ENCODE measurements at regions not wholly inside any gene's neighbourhood (a gene's known extent, or its start where the extent isn't known, plus 50 kb on each side); places are given as distances from the start of the nearest gene placed in this dataset.
"Not testable (repeated sequence)": the region's sequence is repeated elsewhere in the genome, so short reads cannot be mapped to it uniquely, and the experiment has no call there.

GRCh38 chrX:69062493-69062892 is 102.8 kb downstream of the PJA1 start:
- H3K4me1 ChIP-seq (ENCODE audit: control insufficient read depth in 3 of 3, insufficient read depth in 2 of 3, low read depth in 1 of 3, low read length in 2 of 3), result peaks cover 0 to 4% (median 0%) of the 10 kb centered on the region in 3 donors
- no peak overlapping the region for H3K4me3 ChIP-seq (ENCODE audit: low read depth in 1 of 3, low read length in 3 of 3)
- WGBS, 3 donors, result 55 to 81% (median 75%) methylated on average over 3 to 4 of the region's 4 CpGs
- H3K27ac ChIP-seq (ENCODE audit: low read depth in 1 of 3, low read length in 2 of 3), result no peak overlapping the region
- DNase-seq (no peak), FAIRE-seq (no peak)
- peaks cover 0 to 7% of the 10 kb centered on the region in 2 donors for H3K9me3 ChIP-seq (ENCODE audit: control insufficient read depth in 2 of 2, insufficient read depth in 1 of 2, low read depth in 1 of 2, low read length in 1 of 2)
- no peaks in the 10 kb centered on the region for H3K27me3 ChIP-seq (ENCODE audit: control insufficient read depth in 3 of 3, insufficient read depth in 3 of 3, low read length in 3 of 3)
- no peaks in the 10 kb centered on the region for H3K36me3 ChIP-seq (ENCODE audit: control insufficient read depth in 3 of 3, insufficient read depth in 2 of 3, low read depth in 1 of 3, low read length in 3 of 3)

GRCh38 chrX:69060631-69061408 is 104.4 kb downstream of the PJA1 start:
- Histone ChIP-seq H3K4me3 (ENCODE audit: low read depth in 1 of 3, low read length in 3 of 3) (no peak overlapping the region), H3K27ac (ENCODE audit: low read depth in 1 of 3, low read length in 2 of 3) (no peak overlapping the region), H3K4me1 (ENCODE audit: control insufficient read depth in 3 of 3, insufficient read depth in 2 of 3, low read depth in 1 of 3, low read length in 2 of 3) (peaks cover 0 to 3% (median 0%) of the 10 kb centered on the region in 3 donors), H3K9me3 (ENCODE audit: control insufficient read depth in 2 of 2, insufficient read depth in 1 of 2, low read depth in 1 of 2, low read length in 1 of 2) (peaks cover 0 to 7% of the 10 kb centered on the region in 2 donors), H3K36me3 (ENCODE audit: control insufficient read depth in 3 of 3, insufficient read depth in 2 of 3, low read depth in 1 of 3, low read length in 3 of 3) (no peaks in the 10 kb centered on the region), H3K27me3 (ENCODE audit: control insufficient read depth in 3 of 3, insufficient read depth in 3 of 3, low read length in 3 of 3) (no peaks in the 10 kb centered on the region)
- FAIRE-seq (no peak), DNase-seq (peak; percentile 34 to 52)
- WGBS, 3 donors, result 53 to 67% (median 54%) methylated on average over 6 of the region's 6 CpGs

- Histone ChIP-seq H3K4me3 (ENCODE audit: low read depth in 1 of 3, low read length in 3 of 3) (no peak overlapping the region), H3K27me3 (ENCODE audit: control insufficient read depth in 3 of 3, insufficient read depth in 3 of 3, low read length in 3 of 3) (no peaks in the 10 kb centered on the region), H3K4me1 (ENCODE audit: control insufficient read depth in 3 of 3, insufficient read depth in 2 of 3, low read depth in 1 of 3, low read length in 2 of 3) (no peaks in the 10 kb centered on the region), H3K36me3 (ENCODE audit: control insufficient read depth in 3 of 3, insufficient read depth in 2 of 3, low read depth in 1 of 3, low read length in 3 of 3) (no peaks in the 10 kb centered on the region), H3K27ac (ENCODE audit: low read depth in 1 of 3, low read length in 2 of 3) (no peak overlapping the region), H3K9me3 (ENCODE audit: control insufficient read depth in 2 of 2, insufficient read depth in 1 of 2, low read depth in 1 of 2, low read length in 1 of 2) (no peaks in the 10 kb centered on the region)
- DNase-seq (no peak), FAIRE-seq (no peak)
- 81 to 95% (median 93%) methylated on average over 3 of the region's 3 CpGs for WGBS, 3 donors
Measured at GRCh38 chrX:69055193-69055592, 110.1 kb downstream of the PJA1 start.

- 74 to 86% (median 85%) methylated on average over 2 to 3 of the region's 3 CpGs for WGBS, 3 donors
- FAIRE-seq; H3K27me3 ChIP-seq (ENCODE audit: control insufficient read depth in 3 of 3, insufficient read depth in 3 of 3, low read length in 3 of 3); H3K27ac ChIP-seq (ENCODE audit: low read depth in 1 of 3, low read length in 2 of 3); DNase-seq; H3K4me1 ChIP-seq (ENCODE audit: control insufficient read depth in 3 of 3, insufficient read depth in 2 of 3, low read depth in 1 of 3, low read length in 2 of 3); H3K4me3 ChIP-seq (ENCODE audit: low read depth in 1 of 3, low read length in 3 of 3); H3K9me3 ChIP-seq (ENCODE audit: control insufficient read depth in 2 of 2, insufficient read depth in 1 of 2, low read depth in 1 of 2, low read length in 1 of 2); H3K36me3 ChIP-seq (ENCODE audit: control insufficient read depth in 3 of 3, insufficient read depth in 2 of 3, low read depth in 1 of 3, low read length in 3 of 3): not testable (repeated sequence)
Measured at GRCh38 chrX:69054497-69054896, 110.8 kb downstream of the PJA1 start.

- Histone ChIP-seq H3K4me1 (ENCODE audit: control insufficient read depth in 3 of 3, insufficient read depth in 2 of 3, low read depth in 1 of 3, low read length in 2 of 3) (no peaks in the 10 kb centered on the region), H3K36me3 (ENCODE audit: control insufficient read depth in 3 of 3, insufficient read depth in 2 of 3, low read depth in 1 of 3, low read length in 3 of 3) (no peaks in the 10 kb centered on the region), H3K27ac (ENCODE audit: low read depth in 1 of 3, low read length in 2 of 3) (no peak overlapping the region), H3K27me3 (ENCODE audit: control insufficient read depth in 3 of 3, insufficient read depth in 3 of 3, low read length in 3 of 3) (no peaks in the 10 kb centered on the region), H3K4me3 (ENCODE audit: low read depth in 1 of 3, low read length in 3 of 3) (no peak overlapping the region), H3K9me3 (ENCODE audit: control insufficient read depth in 2 of 2, insufficient read depth in 1 of 2, low read depth in 1 of 2, low read length in 1 of 2) (no peaks in the 10 kb centered on the region)
- 78 to 83% (median 80%) methylated on average over 3 of the region's 3 CpGs for WGBS, 3 donors
- no peak for DNase-seq
- FAIRE-seq, result no peak
Measured at GRCh38 chrX:69051901-69052300, 113.4 kb downstream of the PJA1 start.

GRCh38 chrX:69050051-69050765 is 115.0 kb downstream of the PJA1 start:
- Histone ChIP-seq H3K9me3 (ENCODE audit: control insufficient read depth in 2 of 2, insufficient read depth in 1 of 2, low read depth in 1 of 2, low read length in 1 of 2) (no peaks in the 10 kb centered on the region), H3K4me3 (ENCODE audit: low read depth in 1 of 3, low read length in 3 of 3) (no peak overlapping the region), H3K27me3 (ENCODE audit: control insufficient read depth in 3 of 3, insufficient read depth in 3 of 3, low read length in 3 of 3) (no peaks in the 10 kb centered on the region), H3K4me1 (ENCODE audit: control insufficient read depth in 3 of 3, insufficient read depth in 2 of 3, low read depth in 1 of 3, low read length in 2 of 3) (no peaks in the 10 kb centered on the region), H3K36me3 (ENCODE audit: control insufficient read depth in 3 of 3, insufficient read depth in 2 of 3, low read depth in 1 of 3, low read length in 3 of 3) (no peaks in the 10 kb centered on the region), H3K27ac (ENCODE audit: low read depth in 1 of 3, low read length in 2 of 3) (no peak overlapping the region)
- no peak for DNase-seq
- WGBS, 3 donors, result 68 to 92% (median 86%) methylated on average over 3 to 4 of the region's 4 CpGs
- FAIRE-seq, result no peak

- WGBS, 3 donors, result 65 to 94% (median 78%) methylated on average over 1 of the region's 1 CpG
- Histone ChIP-seq H3K27ac (ENCODE audit: low read depth in 1 of 3, low read length in 2 of 3) (no peak overlapping the region), H3K4me1 (ENCODE audit: control insufficient read depth in 3 of 3, insufficient read depth in 2 of 3, low read depth in 1 of 3, low read length in 2 of 3) (no peaks in the 10 kb centered on the region), H3K27me3 (ENCODE audit: control insufficient read depth in 3 of 3, insufficient read depth in 3 of 3, low read length in 3 of 3) (no peaks in the 10 kb centered on the region), H3K36me3 (ENCODE audit: control insufficient read depth in 3 of 3, insufficient read depth in 2 of 3, low read depth in 1 of 3, low read length in 3 of 3) (no peaks in the 10 kb centered on the region), H3K9me3 (ENCODE audit: control insufficient read depth in 2 of 2, insufficient read depth in 1 of 2, low read depth in 1 of 2, low read length in 1 of 2) (no peaks in the 10 kb centered on the region), H3K4me3 (ENCODE audit: low read depth in 1 of 3, low read length in 3 of 3) (no peak overlapping the region)
- DNase-seq (no peak), FAIRE-seq (no peak)
Measured at GRCh38 chrX:69046996-69047490, 118.2 kb downstream of the PJA1 start.

- H3K9me3 ChIP-seq (ENCODE audit: control insufficient read depth in 2 of 2, insufficient read depth in 1 of 2, low read depth in 1 of 2, low read length in 1 of 2), result no peaks in the 10 kb centered on the region
- H3K27me3 ChIP-seq (ENCODE audit: control insufficient read depth in 3 of 3, insufficient read depth in 3 of 3, low read length in 3 of 3), result no peaks in the 10 kb centered on the region
- FAIRE-seq, result no peak
- H3K4me3 ChIP-seq (ENCODE audit: low read depth in 1 of 3, low read length in 3 of 3), result no peak overlapping the region
- 69 to 92% (median 86%) methylated on average over 2 of the region's 2 CpGs for WGBS, 3 donors
- no peaks in the 10 kb centered on the region for H3K36me3 ChIP-seq (ENCODE audit: control insufficient read depth in 3 of 3, insufficient read depth in 2 of 3, low read depth in 1 of 3, low read length in 3 of 3)
- DNase-seq, result no peak
- no peaks in the 10 kb centered on the region for H3K4me1 ChIP-seq (ENCODE audit: control insufficient read depth in 3 of 3, insufficient read depth in 2 of 3, low read depth in 1 of 3, low read length in 2 of 3)
- H3K27ac ChIP-seq (ENCODE audit: low read depth in 1 of 3, low read length in 2 of 3), result no peak overlapping the region
Measured at GRCh38 chrX:69045616-69046345, 119.5 kb downstream of the PJA1 start.
